H1 (cell line): ENCODE measurements at regions not wholly inside any gene's neighbourhood (a gene's known extent, or its start where the extent isn't known, plus 50 kb on each side); places are given as distances from the start of the nearest gene placed in this dataset.

Source experiments
- CTCF ChIA-PET: fragments of 300-600 bp; sonication (Branson Sonifier 250); formaldehyde crosslinking; loops from one replicate; lab custom pipeline; 2021; ENCODE audit not compliant: partially characterized antibody; lab: Charles Lee
- POLR2A ChIA-PET: fragments of 300-600 bp; sonication (Branson Sonifier 250); formaldehyde crosslinking; loops from one replicate; lab custom pipeline; 2021; ENCODE audit warnings: inconsistent platforms; ENCODE audit not compliant: partially characterized antibody; lab: Charles Lee
- DNase-seq, 2 experiments: peaks; one replicate each; pipeline versions ENCODE4 v3.0.0 to v3.0.0-alpha.2; 2010 to 2022; ENCODE audit warnings: low spot score in 2 of 2, low read depth in 1 of 2, mixed read lengths in 1 of 2
- FAIRE-seq: peaks from 2 replicates; lab custom pipeline; 2011; peaks lifted over from hg19 to GRCh38; lab: Jason Lieb, UNC
- H2AFZ ChIP-seq: 2 replicates; pipeline ENCODE4 v1.8.1; 2012; ENCODE audit warnings: low read length, inconsistent platforms
- H2AK5ac ChIP-seq: 2 replicates; pipeline ENCODE4 v1.6.1; 2013; ENCODE audit warnings: low read depth, low read length
- H2BK120ac ChIP-seq: replicated peaks from 2 replicates; pipeline ENCODE3; 2013; ENCODE audit warnings: low read depth, low read length, inconsistent platforms
- H2BK12ac ChIP-seq: 2 replicates; pipeline ENCODE4 v1.6.1; 2013; ENCODE audit warnings: low read depth, low read length
- H2BK15ac ChIP-seq: 2 replicates; pipeline ENCODE4 v1.6.1; 2013; ENCODE audit warnings: low read length
- H2BK20ac ChIP-seq: 2 replicates; pipeline ENCODE4 v1.6.1; 2013; ENCODE audit warnings: low read length
- H2BK5ac ChIP-seq: 2 replicates; pipeline ENCODE4 v1.6.1; 2013; ENCODE audit warnings: low read depth, low read length
- H3K14ac ChIP-seq: 2 replicates; pipeline ENCODE4 v1.6.1; 2013; ENCODE audit warnings: inconsistent platforms; ENCODE audit not compliant: insufficient read length
- H3K18ac ChIP-seq: 2 replicates; pipeline ENCODE4 v1.6.1; 2013; ENCODE audit warnings: low read length; ENCODE audit errors: extremely low read depth
- H3K23ac ChIP-seq: 2 replicates; pipeline ENCODE4 v1.6.1; 2013; ENCODE audit warnings: inconsistent platforms; ENCODE audit not compliant: insufficient read length
- H3K23me2 ChIP-seq: 2 replicates; pipeline ENCODE4 v1.6.1; 2013; ENCODE audit warnings: low read depth, low read length
- H3K27ac ChIP-seq: 2 replicates; pipeline ENCODE4 v1.6.1; 2011; ENCODE audit warnings: low read depth, low read length, inconsistent platforms
- H3K27me3 ChIP-seq, 4 experiments: replicated peaks in 1 of 4; 1 replicate in 1 of 4; 2 replicates in 3 of 4; pipeline versions ENCODE4 v1.6.1 to v1.8.1; 2011 to 2013; ENCODE audit warnings: low read length in 3 of 4, mild to moderate bottlenecking in 3 of 4, inconsistent platforms in 2 of 4, mixed read lengths in 2 of 4, moderate library complexity in 1 of 4; ENCODE audit not compliant: control insufficient read depth in 3 of 4, insufficient read depth in 3 of 4; ENCODE audit errors: extremely low read depth in 1 of 4
- H3K36me3 ChIP-seq, 4 experiments: 2 replicates each; pipeline versions ENCODE4 v1.6.1 to v1.8.1; 2011 to 2013; ENCODE audit warnings: mild to moderate bottlenecking in 4 of 4, low read length in 3 of 4, moderate library complexity in 2 of 4, control low read depth in 1 of 4, inconsistent platforms in 1 of 4; ENCODE audit not compliant: insufficient read depth in 4 of 4, control insufficient read depth in 2 of 4
- H3K4ac ChIP-seq: replicated peaks from 2 replicates; pipeline ENCODE3; 2013; ENCODE audit warnings: low read length, low read depth, mixed read lengths, inconsistent platforms; ENCODE audit not compliant: insufficient read length
- H3K4me1 ChIP-seq, 4 experiments: replicated peaks in 1 of 4; 1 replicate in 1 of 4; 2 replicates in 3 of 4; pipeline versions ENCODE4 v1.6.1 to v1.8.1; 2011 to 2013; ENCODE audit warnings: low read length in 3 of 4, inconsistent platforms in 2 of 4, mixed read lengths in 1 of 4; ENCODE audit not compliant: insufficient read depth in 4 of 4, control insufficient read depth in 3 of 4
- H3K4me2 ChIP-seq, 2 experiments: 2 replicates each; pipeline versions ENCODE4 v1.6.1 to v1.8.1; 2011 to 2013; ENCODE audit warnings: low read depth in 2 of 2, low read length in 2 of 2, control low read depth in 1 of 2, inconsistent platforms in 1 of 2, mild to moderate bottlenecking in 1 of 2; ENCODE audit not compliant: insufficient read depth in 1 of 2
- H3K4me3 ChIP-seq, 4 experiments: fragments of 200-600, 300-600 bp in 1 of 4; sonication (generic), shearing (Covaris generic), sonication (Bioruptor Twin) in 1 of 4; 2 replicates each; pipeline versions ENCODE4 v1.5.1 to v1.8.1; 2011 to 2016; ENCODE audit warnings: low read length in 4 of 4, low read depth in 3 of 4, control low read depth in 2 of 4, inconsistent platforms in 2 of 4, mild to moderate bottlenecking in 2 of 4, mixed read lengths in 1 of 4, moderate library complexity in 1 of 4; ENCODE audit not compliant: insufficient read depth in 2 of 4; ENCODE audit errors: extremely low read depth in 1 of 4
- H3K56ac ChIP-seq: replicated peaks from 2 replicates; pipeline ENCODE3; 2013; ENCODE audit warnings: low read depth, mild to moderate bottlenecking, mixed read lengths, low read length, inconsistent platforms; ENCODE audit not compliant: insufficient read length
- H3K79me1 ChIP-seq: 2 replicates; pipeline ENCODE4 v1.6.1; 2013; ENCODE audit warnings: low read depth, low read length, control low read depth
- H3K79me2 ChIP-seq, 2 experiments: 2 replicates each; pipeline versions ENCODE4 v1.6.1 to v1.8.1; 2012 to 2013; ENCODE audit warnings: low read length in 2 of 2, mild to moderate bottlenecking in 2 of 2, inconsistent platforms in 1 of 2; ENCODE audit not compliant: insufficient read depth in 2 of 2, control insufficient read depth in 1 of 2
- H3K9ac ChIP-seq, 4 experiments: replicated peaks in 1 of 4; 1 replicate in 1 of 4; 2 replicates in 3 of 4; pipeline versions ENCODE4 v1.6.1 to v1.8.1; 2011 to 2013; ENCODE audit warnings: low read depth in 3 of 4, low read length in 3 of 4, control low read depth in 2 of 4, mild to moderate bottlenecking in 2 of 4, moderate library complexity in 2 of 4, inconsistent platforms in 1 of 4; ENCODE audit errors: extremely low read depth in 1 of 4
- H3K9me3 ChIP-seq, 2 experiments: 2 replicates each; pipeline versions ENCODE4 v1.6.1 to v1.8.1; 2012 to 2013; ENCODE audit warnings: mild to moderate bottlenecking in 2 of 2, moderate library complexity in 2 of 2, control low read depth in 1 of 2, inconsistent platforms in 1 of 2, low read depth in 1 of 2, low read length in 1 of 2, mixed read lengths in 1 of 2; ENCODE audit not compliant: insufficient read depth in 2 of 2
- H4K20me1 ChIP-seq, 2 experiments: replicated peaks in 1 of 2; 2 replicates each; pipeline versions ENCODE3 to v1.8.1; 2011 to 2013; ENCODE audit warnings: inconsistent platforms in 2 of 2, low read length in 2 of 2, mild to moderate bottlenecking in 1 of 2; ENCODE audit not compliant: insufficient read depth in 2 of 2, control insufficient read depth in 1 of 2
- H4K5ac ChIP-seq: 2 replicates; pipeline ENCODE4 v1.6.1; 2013; ENCODE audit warnings: low read length, low read depth, mixed read lengths, inconsistent platforms; ENCODE audit not compliant: insufficient read length
- H4K8ac ChIP-seq: 2 replicates; pipeline ENCODE4 v1.8.0; 2013; ENCODE audit warnings: mild to moderate bottlenecking, moderate library complexity, low read length, inconsistent platforms; ENCODE audit not compliant: insufficient read depth; ENCODE audit errors: extremely low read depth
- H4K91ac ChIP-seq: replicated peaks from 2 replicates; pipeline ENCODE3; 2013; ENCODE audit warnings: low read length, mixed read lengths, inconsistent platforms; ENCODE audit not compliant: insufficient read length
- CEBPB ChIP-seq: IDR thresholded peaks from 2 replicates; pipeline ENCODE4 v1.6.1; 2012; ENCODE audit warnings: low read depth, low read length
- KDM5A ChIP-seq: fragments of 200-600 bp; IDR thresholded peaks from 2 replicates; pipeline ENCODE4 v1.7.1; 2012; ENCODE audit warnings: mild to moderate bottlenecking, low read length, inconsistent platforms, mixed read lengths
- SRF ChIP-seq: IDR thresholded peaks from 2 replicates; pipeline ENCODE4 v1.6.1; 2011; ENCODE audit warnings: mild to moderate bottlenecking, low read depth, low read length, moderate library complexity
- WGBS, 2 experiments: shearing (Covaris generic) in 1 of 2; methylation state at CpG; one replicate each; pipeline versions ENCODE4 v1.1.6 to v1.1.7; 2013 to 2015; ENCODE audit warnings: low lambda C conversion rate in 2 of 2, mixed read lengths in 2 of 2, inconsistent platforms in 1 of 2, low coverage in 1 of 2, missing lambda C conversion rate in 1 of 2; ENCODE audit not compliant: insufficient replicate concordance in 2 of 2, insufficient coverage in 1 of 2, insufficient read length in 1 of 2; ENCODE audit errors: extremely low coverage in 1 of 2, missing lambda C conversion rate in 1 of 2; 5-methylcytosine and 5-hydroxymethylcytosine counted together

- Histone ChIP-seq H2AK5ac (no peak overlapping the region), H3K79me1 (no peaks in the 10 kb centered on the region), H3K56ac (no peak overlapping the region), H3K4me1 (peaks cover 0 to 5% (median 0%) of the 10 kb centered on the region in 4 experiments; a peak in 1 of 7 replicates), H2BK15ac (no peak overlapping the region), H4K20me1 (no peaks in the 10 kb centered on the region), H3K18ac (no peak overlapping the region), H2BK5ac (no peak overlapping the region), H3K27me3 (no peaks in the 10 kb centered on the region), H3K27ac (no peak overlapping the region), H3K4ac (no peak overlapping the region), H4K5ac (no peak overlapping the region), H4K91ac (no peak overlapping the region), H3K4me2 (no peak overlapping the region), H3K36me3 (no peaks in the 10 kb centered on the region), H2BK12ac (no peak overlapping the region), H3K4me3 (no peak overlapping the region), H3K14ac (no peak overlapping the region), H3K9ac (no peak overlapping the region), H4K8ac (no peak overlapping the region), H2AFZ (no peak overlapping the region), H3K23ac (no peak overlapping the region), H2BK120ac (no peak overlapping the region), H2BK20ac (no peak overlapping the region), H3K9me3 (no peaks in the 10 kb centered on the region), H3K79me2 (no peaks in the 10 kb centered on the region), H3K23me2 (no peaks in the 10 kb centered on the region)
- WGBS, 2 experiments, result 80% methylated on average over 2 of the region's 2 CpGs; no CpG with 5 or more reads in 1 of the 2 experiments
- TF ChIP-seq CEBPB (no peak), KDM5A (no peak), SRF (no peak)
- ChIA-PET CTCF (interaction anchor here (1.1 kb wide), 1 partner anchor 17 kb away, joined by 3 read pairs; no protein-coding TSS in a partner anchor), POLR2A (no interaction called here)
- DNase-seq, result no peak
- no peak for FAIRE-seq
Measured at GRCh38 chr7:15838265-15838664, 151.8 kb upstream of the MEOX2 start.
